WTC11 (cell line): ENCODE measurements at regions not wholly inside any gene's neighbourhood (a gene's known extent, or its start where the extent isn't known, plus 50 kb on each side); places are given as distances from the start of the nearest gene placed in this dataset.

Experiments used
- AFF4 ChIP-seq: sonication (generic); formaldehyde crosslinking; IDR thresholded peaks from 2 replicates; pipeline ENCODE4 v1.8.1; 2023; ENCODE audit warnings: mild to moderate bottlenecking, missing genetic modification reagents, borderline replicate concordance
- ESRRA ChIP-seq: sonication (generic); formaldehyde crosslinking; IDR thresholded peaks from 2 replicates; pipeline ENCODE4 v1.8.1; 2022; ENCODE audit warnings: mild to moderate bottlenecking, missing genetic modification reagents, borderline replicate concordance
- JUN ChIP-seq: sonication (generic); formaldehyde crosslinking; IDR thresholded peaks from 2 replicates; pipeline ENCODE4 v1.8.0; 2023; ENCODE audit warnings: mild to moderate bottlenecking, missing genetic modification reagents
- MXD4 ChIP-seq: fragments of 250-450 bp; sonication (Bioruptor Pico); IDR thresholded peaks from 2 replicates; pipeline ENCODE4 v1.8.0; 2021; ENCODE audit warnings: mild to moderate bottlenecking, moderate library complexity, borderline replicate concordance
- SP1 ChIP-seq: sonication (generic); formaldehyde crosslinking; conservative IDR thresholded peaks from 2 replicates; pipeline ENCODE4 v1.8.1; 2022; ENCODE audit warnings: missing genetic modification reagents
- USF2 ChIP-seq: sonication (generic); formaldehyde crosslinking; IDR thresholded peaks from 2 replicates; pipeline ENCODE4 v1.8.1; 2023; ENCODE audit warnings: mild to moderate bottlenecking, missing genetic modification reagents, moderate library complexity
- ZBTB21 ChIP-seq: sonication (generic); formaldehyde crosslinking; IDR thresholded peaks from 2 replicates; pipeline ENCODE4 v1.8.1; 2023; ENCODE audit warnings: mild to moderate bottlenecking, missing genetic modification reagents, borderline replicate concordance
- ZNF416 ChIP-seq: fragments of 250-450 bp; sonication (Bioruptor Pico); IDR thresholded peaks from 2 replicates; pipeline ENCODE4 v1.9.0; 2021; ENCODE audit warnings: mild to moderate bottlenecking, inconsistent platforms
- TF ChIP-seq, protein P1 (sequence below): sonication (generic); formaldehyde crosslinking; IDR thresholded peaks from 2 replicates; pipeline ENCODE4 v1.8.1; 2023; ENCODE audit warnings: mild to moderate bottlenecking, missing genetic modification reagents, moderate library complexity
- TF ChIP-seq, protein P2 (sequence below): fragments of 200-600 bp; IDR thresholded peaks from 2 replicates; pipeline ENCODE4 v1.8.0; 2022; ENCODE audit warnings: antibody characterized with exemption
- TF ChIP-seq, protein P3 (sequence below): sonication (generic); formaldehyde crosslinking; IDR thresholded peaks from 2 replicates; pipeline ENCODE4 v1.8.0; 2022; ENCODE audit warnings: mild to moderate bottlenecking, missing genetic modification reagents
- TF ChIP-seq, protein P4 (sequence below): fragments of 250-450 bp; sonication (Bioruptor Pico); IDR thresholded peaks from 2 replicates; pipeline ENCODE4 v1.9.0; 2021; ENCODE audit warnings: mild to moderate bottlenecking, borderline replicate concordance

DNA sequence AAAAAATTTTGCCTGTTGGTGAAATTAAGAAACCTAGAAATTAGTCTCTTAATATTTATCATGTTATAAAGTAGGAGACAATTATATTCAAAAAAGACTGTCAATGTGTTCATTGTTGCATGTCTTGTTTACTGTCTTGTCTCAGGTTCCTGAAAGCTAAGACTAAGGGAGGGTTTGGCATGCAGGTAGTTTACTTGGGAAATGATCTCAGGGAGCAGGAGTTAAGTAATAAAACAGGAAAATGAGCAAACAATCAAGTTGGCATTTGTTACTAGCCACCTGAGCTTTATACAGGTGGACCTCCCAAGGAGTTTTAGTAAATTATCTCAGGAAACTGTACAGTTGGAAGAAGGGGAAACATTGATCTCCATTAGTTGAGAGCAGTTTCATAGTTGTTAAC is 188.0 kb upstream of the MDGA2 start:
- no peak for TF ChIP-seq USF2 (CRISPR knock-in tag)
- TF ChIP-seq, protein P1, sequence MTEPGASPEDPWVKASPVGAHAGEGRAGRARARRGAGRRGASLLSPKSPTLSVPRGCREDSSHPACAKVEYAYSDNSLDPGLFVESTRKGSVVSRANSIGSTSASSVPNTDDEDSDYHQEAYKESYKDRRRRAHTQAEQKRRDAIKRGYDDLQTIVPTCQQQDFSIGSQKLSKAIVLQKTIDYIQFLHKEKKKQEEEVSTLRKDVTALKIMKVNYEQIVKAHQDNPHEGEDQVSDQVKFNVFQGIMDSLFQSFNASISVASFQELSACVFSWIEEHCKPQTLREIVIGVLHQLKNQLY (CRISPR knock-in tag) = no peak
- TF ChIP-seq, protein P2, sequence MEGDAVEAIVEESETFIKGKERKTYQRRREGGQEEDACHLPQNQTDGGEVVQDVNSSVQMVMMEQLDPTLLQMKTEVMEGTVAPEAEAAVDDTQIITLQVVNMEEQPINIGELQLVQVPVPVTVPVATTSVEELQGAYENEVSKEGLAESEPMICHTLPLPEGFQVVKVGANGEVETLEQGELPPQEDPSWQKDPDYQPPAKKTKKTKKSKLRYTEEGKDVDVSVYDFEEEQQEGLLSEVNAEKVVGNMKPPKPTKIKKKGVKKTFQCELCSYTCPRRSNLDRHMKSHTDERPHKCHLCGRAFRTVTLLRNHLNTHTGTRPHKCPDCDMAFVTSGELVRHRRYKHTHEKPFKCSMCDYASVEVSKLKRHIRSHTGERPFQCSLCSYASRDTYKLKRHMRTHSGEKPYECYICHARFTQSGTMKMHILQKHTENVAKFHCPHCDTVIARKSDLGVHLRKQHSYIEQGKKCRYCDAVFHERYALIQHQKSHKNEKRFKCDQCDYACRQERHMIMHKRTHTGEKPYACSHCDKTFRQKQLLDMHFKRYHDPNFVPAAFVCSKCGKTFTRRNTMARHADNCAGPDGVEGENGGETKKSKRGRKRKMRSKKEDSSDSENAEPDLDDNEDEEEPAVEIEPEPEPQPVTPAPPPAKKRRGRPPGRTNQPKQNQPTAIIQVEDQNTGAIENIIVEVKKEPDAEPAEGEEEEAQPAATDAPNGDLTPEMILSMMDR = no peak
- no peak for TF ChIP-seq ESRRA (CRISPR knock-in tag)
- no peak for TF ChIP-seq ZBTB21 (CRISPR knock-in tag)
- TF ChIP-seq AFF4 (CRISPR knock-in tag) = no peak
- TF ChIP-seq SP1 (CRISPR knock-in tag) = no peak
- TF ChIP-seq, protein P3, sequence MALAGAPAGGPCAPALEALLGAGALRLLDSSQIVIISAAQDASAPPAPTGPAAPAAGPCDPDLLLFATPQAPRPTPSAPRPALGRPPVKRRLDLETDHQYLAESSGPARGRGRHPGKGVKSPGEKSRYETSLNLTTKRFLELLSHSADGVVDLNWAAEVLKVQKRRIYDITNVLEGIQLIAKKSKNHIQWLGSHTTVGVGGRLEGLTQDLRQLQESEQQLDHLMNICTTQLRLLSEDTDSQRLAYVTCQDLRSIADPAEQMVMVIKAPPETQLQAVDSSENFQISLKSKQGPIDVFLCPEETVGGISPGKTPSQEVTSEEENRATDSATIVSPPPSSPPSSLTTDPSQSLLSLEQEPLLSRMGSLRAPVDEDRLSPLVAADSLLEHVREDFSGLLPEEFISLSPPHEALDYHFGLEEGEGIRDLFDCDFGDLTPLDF (CRISPR knock-in tag) = no peak
- TF ChIP-seq JUN (CRISPR knock-in tag) = no peak
- TF ChIP-seq MXD4 (CRISPR knock-in tag) = no peak
- TF ChIP-seq, protein P4, sequence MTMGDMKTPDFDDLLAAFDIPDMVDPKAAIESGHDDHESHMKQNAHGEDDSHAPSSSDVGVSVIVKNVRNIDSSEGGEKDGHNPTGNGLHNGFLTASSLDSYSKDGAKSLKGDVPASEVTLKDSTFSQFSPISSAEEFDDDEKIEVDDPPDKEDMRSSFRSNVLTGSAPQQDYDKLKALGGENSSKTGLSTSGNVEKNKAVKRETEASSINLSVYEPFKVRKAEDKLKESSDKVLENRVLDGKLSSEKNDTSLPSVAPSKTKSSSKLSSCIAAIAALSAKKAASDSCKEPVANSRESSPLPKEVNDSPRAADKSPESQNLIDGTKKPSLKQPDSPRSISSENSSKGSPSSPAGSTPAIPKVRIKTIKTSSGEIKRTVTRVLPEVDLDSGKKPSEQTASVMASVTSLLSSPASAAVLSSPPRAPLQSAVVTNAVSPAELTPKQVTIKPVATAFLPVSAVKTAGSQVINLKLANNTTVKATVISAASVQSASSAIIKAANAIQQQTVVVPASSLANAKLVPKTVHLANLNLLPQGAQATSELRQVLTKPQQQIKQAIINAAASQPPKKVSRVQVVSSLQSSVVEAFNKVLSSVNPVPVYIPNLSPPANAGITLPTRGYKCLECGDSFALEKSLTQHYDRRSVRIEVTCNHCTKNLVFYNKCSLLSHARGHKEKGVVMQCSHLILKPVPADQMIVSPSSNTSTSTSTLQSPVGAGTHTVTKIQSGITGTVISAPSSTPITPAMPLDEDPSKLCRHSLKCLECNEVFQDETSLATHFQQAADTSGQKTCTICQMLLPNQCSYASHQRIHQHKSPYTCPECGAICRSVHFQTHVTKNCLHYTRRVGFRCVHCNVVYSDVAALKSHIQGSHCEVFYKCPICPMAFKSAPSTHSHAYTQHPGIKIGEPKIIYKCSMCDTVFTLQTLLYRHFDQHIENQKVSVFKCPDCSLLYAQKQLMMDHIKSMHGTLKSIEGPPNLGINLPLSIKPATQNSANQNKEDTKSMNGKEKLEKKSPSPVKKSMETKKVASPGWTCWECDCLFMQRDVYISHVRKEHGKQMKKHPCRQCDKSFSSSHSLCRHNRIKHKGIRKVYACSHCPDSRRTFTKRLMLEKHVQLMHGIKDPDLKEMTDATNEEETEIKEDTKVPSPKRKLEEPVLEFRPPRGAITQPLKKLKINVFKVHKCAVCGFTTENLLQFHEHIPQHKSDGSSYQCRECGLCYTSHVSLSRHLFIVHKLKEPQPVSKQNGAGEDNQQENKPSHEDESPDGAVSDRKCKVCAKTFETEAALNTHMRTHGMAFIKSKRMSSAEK = no peak
- no peak for TF ChIP-seq ZNF416
